MM.1S (cell line): ENCODE measurements at regions not wholly inside any gene's neighbourhood (a gene's known extent, or its start where the extent isn't known, plus 50 kb on each side); places are given as distances from the start of the nearest gene placed in this dataset.

Source experiments
- DNase-seq: peaks from one replicate; pipeline ENCODE4 v3.0.0-alpha.2; 2015
- H2AFZ ChIP-seq: fragments of 300-600 bp; sonication (generic); 2 replicates; pipeline ENCODE4 v1.6.0; 2016; ENCODE audit warnings: antibody characterized with exemption, low read length
- H3F3A ChIP-seq: fragments of 300-600 bp; sonication (generic); 2 replicates; pipeline ENCODE4 v1.6.1; 2016; ENCODE audit warnings: mild to moderate bottlenecking, antibody characterized with exemption, low read length, moderate library complexity, mixed read lengths; ENCODE audit not compliant: insufficient read depth
- H3K27ac ChIP-seq: fragments of 300-600 bp; sonication (generic); 2 replicates; pipeline ENCODE4 v1.5.1; 2016; ENCODE audit warnings: mild to moderate bottlenecking, low read length
- H3K27me3 ChIP-seq: fragments of 300-600 bp; sonication (generic); replicated peaks from 2 replicates; pipeline ENCODE4 v1.6.0; 2016; ENCODE audit warnings: low read length; ENCODE audit not compliant: insufficient read depth
- H3K36me3 ChIP-seq: fragments of 300-600 bp; sonication (generic); replicated peaks from 2 replicates; pipeline ENCODE4 v1.6.1; 2016; ENCODE audit warnings: mild to moderate bottlenecking, low read length, mixed read lengths; ENCODE audit not compliant: insufficient read depth
- H3K4me1 ChIP-seq: fragments of 300-600 bp; sonication (generic); 2 replicates; pipeline ENCODE4 v1.6.1; 2016; ENCODE audit warnings: low read length, mixed read lengths
- H3K4me2 ChIP-seq: fragments of 300-600 bp; sonication (generic); 2 replicates; pipeline ENCODE4 v1.6.0; 2016; ENCODE audit warnings: low read depth, low read length
- H3K4me3 ChIP-seq: fragments of 300-600 bp; sonication (generic); 2 replicates; pipeline ENCODE4 v1.5.1; 2016; ENCODE audit warnings: low read length, mixed read lengths
- H3K79me2 ChIP-seq: fragments of 300-600 bp; sonication (generic); 2 replicates; pipeline ENCODE4 v1.6.1; 2016; ENCODE audit warnings: mixed run types, low read length, mixed read lengths
- H3K9ac ChIP-seq: fragments of 300-600 bp; sonication (generic); 2 replicates; pipeline ENCODE4 v1.6.1; 2016; ENCODE audit warnings: low read length, mixed read lengths
- H3K9me2 ChIP-seq: fragments of 300-600 bp; sonication (generic); replicated peaks from 2 replicates; pipeline ENCODE4 v1.6.1; 2016; ENCODE audit warnings: mild to moderate bottlenecking, low read length, mixed read lengths; ENCODE audit not compliant: insufficient read depth
- H3K9me3 ChIP-seq: fragments of 300-600 bp; sonication (generic); replicated peaks from 2 replicates; pipeline ENCODE4 v1.6.1; 2016; ENCODE audit warnings: mild to moderate bottlenecking, low read length, mixed read lengths; ENCODE audit not compliant: insufficient read depth
- H4K20me1 ChIP-seq: fragments of 300-600 bp; sonication (generic); 2 replicates; pipeline ENCODE4 v1.6.1; 2016; ENCODE audit warnings: mild to moderate bottlenecking, low read length, moderate library complexity, mixed read lengths; ENCODE audit not compliant: insufficient read depth
- EZH2 ChIP-seq: fragments of 300-600 bp; sonication (generic); optimal IDR thresholded peaks from 2 replicates; pipeline ENCODE3; 2017; ENCODE audit warnings: low read depth, mild to moderate bottlenecking, antibody characterized with exemption, low read length, mixed read lengths
- EZH2phosphoT487 ChIP-seq: fragments of 300-600 bp; sonication (generic); IDR thresholded peaks from 2 replicates; pipeline ENCODE4 v1.6.1; 2018; ENCODE audit warnings: antibody characterized with exemption, low read length
- TF ChIP-seq, protein P1 (sequence below): fragments of 300-600 bp; sonication (generic); IDR thresholded peaks from 2 replicates; pipeline ENCODE4 v1.5.1; 2016; ENCODE audit warnings: antibody characterized with exemption, low read length, mixed read lengths

DNA sequence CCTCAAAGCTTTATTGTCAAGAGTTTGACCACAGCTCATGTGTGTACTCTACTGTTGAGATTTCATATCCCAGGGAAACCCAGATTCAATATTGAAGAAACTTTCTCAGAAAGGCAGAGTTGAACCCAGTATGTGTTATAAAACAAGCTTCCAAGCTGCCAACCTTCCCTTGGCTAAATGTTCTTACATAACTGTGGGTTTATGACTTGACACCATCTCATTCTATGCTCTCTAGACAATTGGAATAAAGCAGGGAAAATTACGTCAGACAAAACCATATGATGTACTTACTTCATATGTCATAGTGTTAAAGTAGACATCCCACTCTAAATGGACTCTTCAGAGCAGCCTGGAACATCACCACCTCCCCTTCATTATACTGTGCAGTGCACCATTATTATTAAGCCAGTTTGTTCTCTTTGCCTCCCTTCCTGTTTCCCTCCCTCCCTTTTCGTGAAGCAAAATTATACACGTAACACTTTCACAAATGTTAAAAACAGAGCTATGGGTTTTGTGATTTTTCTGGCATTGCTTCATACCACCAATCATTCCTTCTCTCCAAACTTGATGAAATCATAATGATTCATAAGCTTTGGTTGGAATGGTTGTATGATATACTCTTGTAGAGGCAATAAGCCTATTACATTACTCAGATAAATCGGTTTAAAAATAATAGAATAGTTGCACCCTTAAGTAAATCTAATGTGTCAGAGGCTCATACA lies 507.2 kb downstream of the LTN1 start:
- Histone ChIP-seq H3K4me2 (no peak overlapping the region), H3K27ac (no peak overlapping the region), H4K20me1 (no peaks in the 10 kb centered on the region), H3K36me3 (no peaks in the 10 kb centered on the region), H3F3A (peaks cover 10% of the 10 kb centered on the region), H3K9me3 (no peaks in the 10 kb centered on the region), H3K9me2 (no peaks in the 10 kb centered on the region), H2AFZ (no peak overlapping the region), H3K27me3 (no peaks in the 10 kb centered on the region), H3K9ac (no peak overlapping the region), H3K4me1 (peaks cover 20% of the 10 kb centered on the region), H3K4me3 (no peak overlapping the region), H3K79me2 (no peaks in the 10 kb centered on the region)
- TF ChIP-seq EZH2phosphoT487 = no peak
- TF ChIP-seq, protein P1, sequence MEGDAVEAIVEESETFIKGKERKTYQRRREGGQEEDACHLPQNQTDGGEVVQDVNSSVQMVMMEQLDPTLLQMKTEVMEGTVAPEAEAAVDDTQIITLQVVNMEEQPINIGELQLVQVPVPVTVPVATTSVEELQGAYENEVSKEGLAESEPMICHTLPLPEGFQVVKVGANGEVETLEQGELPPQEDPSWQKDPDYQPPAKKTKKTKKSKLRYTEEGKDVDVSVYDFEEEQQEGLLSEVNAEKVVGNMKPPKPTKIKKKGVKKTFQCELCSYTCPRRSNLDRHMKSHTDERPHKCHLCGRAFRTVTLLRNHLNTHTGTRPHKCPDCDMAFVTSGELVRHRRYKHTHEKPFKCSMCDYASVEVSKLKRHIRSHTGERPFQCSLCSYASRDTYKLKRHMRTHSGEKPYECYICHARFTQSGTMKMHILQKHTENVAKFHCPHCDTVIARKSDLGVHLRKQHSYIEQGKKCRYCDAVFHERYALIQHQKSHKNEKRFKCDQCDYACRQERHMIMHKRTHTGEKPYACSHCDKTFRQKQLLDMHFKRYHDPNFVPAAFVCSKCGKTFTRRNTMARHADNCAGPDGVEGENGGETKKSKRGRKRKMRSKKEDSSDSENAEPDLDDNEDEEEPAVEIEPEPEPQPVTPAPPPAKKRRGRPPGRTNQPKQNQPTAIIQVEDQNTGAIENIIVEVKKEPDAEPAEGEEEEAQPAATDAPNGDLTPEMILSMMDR = no peak
- no peak for TF ChIP-seq EZH2
- no peak for DNase-seq

DNA sequence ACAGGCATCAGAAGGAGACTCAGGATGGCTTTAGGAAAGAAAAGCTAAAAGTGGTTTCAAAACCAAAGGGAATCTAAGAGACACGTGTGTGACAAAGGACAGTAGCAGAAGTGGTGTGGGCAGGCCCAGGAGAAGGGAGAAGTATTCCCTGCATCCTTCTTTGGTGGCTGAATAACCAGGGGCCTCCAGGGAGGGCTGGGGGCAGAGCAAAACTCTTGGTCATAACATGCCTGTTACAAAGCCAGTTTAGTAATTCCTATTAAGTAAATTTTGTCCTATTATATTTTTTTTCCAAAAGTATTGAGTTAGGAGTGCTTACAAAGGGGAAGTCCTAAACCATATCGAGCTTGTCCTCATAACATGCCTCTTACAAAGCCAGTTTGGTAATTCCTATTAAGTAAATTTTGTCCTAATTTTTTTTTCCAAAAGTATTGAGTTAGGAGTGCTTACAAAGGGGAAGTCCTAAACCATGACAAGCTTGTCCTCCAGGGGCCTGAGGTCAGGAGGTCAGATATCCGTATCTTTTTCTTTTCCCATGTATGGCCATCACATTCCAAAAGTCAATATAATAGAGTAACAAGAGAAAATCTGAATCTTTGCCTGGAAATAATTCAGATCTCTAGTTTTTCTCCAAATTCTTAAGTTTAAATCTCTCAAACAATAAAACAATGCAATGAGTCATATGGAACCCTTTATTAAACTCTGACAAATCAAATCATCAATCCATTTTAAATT lies 509.2 kb downstream of the LTN1 start:
- Histone ChIP-seq H2AFZ (no peak overlapping the region), H3K9me2 (no peaks in the 10 kb centered on the region), H3K79me2 (no peaks in the 10 kb centered on the region), H3K36me3 (no peaks in the 10 kb centered on the region), H3K27ac (no peak overlapping the region), H4K20me1 (no peaks in the 10 kb centered on the region), H3K27me3 (no peaks in the 10 kb centered on the region), H3K9me3 (no peaks in the 10 kb centered on the region), H3K4me1 (peaks cover 39% of the 10 kb centered on the region), H3K4me2 (no peak overlapping the region), H3K9ac (no peak overlapping the region), H3K4me3 (no peak overlapping the region), H3F3A (peaks cover 30% of the 10 kb centered on the region)
- TF ChIP-seq, protein P1 = no peak
- TF ChIP-seq EZH2 (no peak), EZH2phosphoT487 (no peak)
- no peak for DNase-seq

DNA sequence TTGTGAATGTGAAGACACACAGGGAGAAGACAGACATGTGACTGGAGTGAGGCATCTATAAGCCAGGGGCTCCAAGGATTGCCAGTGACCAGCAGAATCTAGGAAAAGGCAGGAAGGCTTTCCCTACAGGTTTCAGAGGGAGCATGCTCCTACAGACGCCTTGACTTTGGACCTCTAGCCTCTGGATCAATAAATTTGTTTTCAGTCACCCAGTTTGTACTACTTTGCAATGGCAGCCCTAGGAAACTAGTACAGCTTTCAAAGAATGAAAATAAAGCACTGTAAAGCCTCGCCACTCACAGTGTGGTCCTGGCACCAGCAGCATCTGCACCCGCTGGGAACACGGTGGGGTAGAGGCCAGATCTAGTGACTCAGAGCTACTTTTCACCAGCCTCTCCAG lies 510.0 kb downstream of the LTN1 start:
- no peak overlapping the region for H3K4me3 ChIP-seq
- H2AFZ ChIP-seq = no peak overlapping the region; the same call in 1 of the 2 replicates
- no peak overlapping the region for H3K4me2 ChIP-seq
- H3K9me3 ChIP-seq = no peaks in the 10 kb centered on the region
- peaks cover 31% of the 10 kb centered on the region for H3F3A ChIP-seq
- no peaks in the 10 kb centered on the region for H3K36me3 ChIP-seq
- no peaks in the 10 kb centered on the region for H3K27me3 ChIP-seq
- DNase-seq = no peak
- no peaks in the 10 kb centered on the region for H3K79me2 ChIP-seq
- H3K9me2 ChIP-seq = no peaks in the 10 kb centered on the region
- H4K20me1 ChIP-seq = no peaks in the 10 kb centered on the region
- H3K9ac ChIP-seq = no peak overlapping the region
- TF ChIP-seq, protein P1 = no peak
- TF ChIP-seq EZH2 = no peak
- TF ChIP-seq EZH2phosphoT487 = no peak
- H3K4me1 ChIP-seq = peaks cover 47% of the 10 kb centered on the region
- no peak overlapping the region for H3K27ac ChIP-seq
